HL-60 (cell line): ENCODE measurements at regions not wholly inside any gene's neighbourhood (a gene's known extent, or its start where the extent isn't known, plus 50 kb on each side); places are given as distances from the start of the nearest gene placed in this dataset.
"Not testable (repeated sequence)": the region's sequence is repeated elsewhere in the genome, so short reads cannot be mapped to it uniquely, and the experiment has no call there.

ENCODE experiments used
- GABPA ChIP-seq: IDR thresholded peaks from 2 replicates; pipeline ENCODE4 v1.6.1; 2012; ENCODE audit warnings: low read depth
- POLR2AphosphoS5 ChIP-seq: IDR thresholded peaks from 2 replicates; pipeline ENCODE4 v1.6.1; 2012; ENCODE audit warnings: low read depth
- TF ChIP-seq, protein P1 (sequence below): IDR thresholded peaks from one replicate; pipeline ENCODE4 v1.5.1; 2011; ENCODE audit warnings: low read length, control low read depth, inconsistent platforms; ENCODE audit not compliant: insufficient read depth
- TF ChIP-seq, protein P2 (sequence below): IDR thresholded peaks from 2 replicates; pipeline ENCODE4 v1.6.1; 2012; ENCODE audit warnings: low read depth; ENCODE audit not compliant: insufficient replicate concordance

DNA sequence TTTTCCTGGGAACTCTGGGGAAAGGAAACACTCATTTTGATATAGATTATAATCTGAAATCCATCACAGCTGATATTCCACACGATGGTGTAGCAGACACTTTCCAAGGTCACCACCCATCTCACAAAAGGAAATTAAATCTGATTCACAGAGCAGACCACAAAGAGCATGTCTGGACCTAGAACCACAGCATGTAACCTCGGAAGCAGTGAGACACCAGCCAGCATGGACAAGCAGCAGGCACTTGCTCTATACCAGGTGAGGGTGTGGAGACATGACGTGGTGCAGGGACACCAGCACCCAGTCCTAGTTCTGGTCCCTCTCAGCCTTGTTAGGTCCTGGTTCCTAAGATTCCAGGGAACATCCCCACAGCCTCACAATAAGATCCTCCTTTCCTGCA lies 116.7 kb upstream of the SAMD11 start:
- TF ChIP-seq, protein P1, sequence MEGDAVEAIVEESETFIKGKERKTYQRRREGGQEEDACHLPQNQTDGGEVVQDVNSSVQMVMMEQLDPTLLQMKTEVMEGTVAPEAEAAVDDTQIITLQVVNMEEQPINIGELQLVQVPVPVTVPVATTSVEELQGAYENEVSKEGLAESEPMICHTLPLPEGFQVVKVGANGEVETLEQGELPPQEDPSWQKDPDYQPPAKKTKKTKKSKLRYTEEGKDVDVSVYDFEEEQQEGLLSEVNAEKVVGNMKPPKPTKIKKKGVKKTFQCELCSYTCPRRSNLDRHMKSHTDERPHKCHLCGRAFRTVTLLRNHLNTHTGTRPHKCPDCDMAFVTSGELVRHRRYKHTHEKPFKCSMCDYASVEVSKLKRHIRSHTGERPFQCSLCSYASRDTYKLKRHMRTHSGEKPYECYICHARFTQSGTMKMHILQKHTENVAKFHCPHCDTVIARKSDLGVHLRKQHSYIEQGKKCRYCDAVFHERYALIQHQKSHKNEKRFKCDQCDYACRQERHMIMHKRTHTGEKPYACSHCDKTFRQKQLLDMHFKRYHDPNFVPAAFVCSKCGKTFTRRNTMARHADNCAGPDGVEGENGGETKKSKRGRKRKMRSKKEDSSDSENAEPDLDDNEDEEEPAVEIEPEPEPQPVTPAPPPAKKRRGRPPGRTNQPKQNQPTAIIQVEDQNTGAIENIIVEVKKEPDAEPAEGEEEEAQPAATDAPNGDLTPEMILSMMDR: not testable (repeated sequence)
- TF ChIP-seq, protein P2, sequence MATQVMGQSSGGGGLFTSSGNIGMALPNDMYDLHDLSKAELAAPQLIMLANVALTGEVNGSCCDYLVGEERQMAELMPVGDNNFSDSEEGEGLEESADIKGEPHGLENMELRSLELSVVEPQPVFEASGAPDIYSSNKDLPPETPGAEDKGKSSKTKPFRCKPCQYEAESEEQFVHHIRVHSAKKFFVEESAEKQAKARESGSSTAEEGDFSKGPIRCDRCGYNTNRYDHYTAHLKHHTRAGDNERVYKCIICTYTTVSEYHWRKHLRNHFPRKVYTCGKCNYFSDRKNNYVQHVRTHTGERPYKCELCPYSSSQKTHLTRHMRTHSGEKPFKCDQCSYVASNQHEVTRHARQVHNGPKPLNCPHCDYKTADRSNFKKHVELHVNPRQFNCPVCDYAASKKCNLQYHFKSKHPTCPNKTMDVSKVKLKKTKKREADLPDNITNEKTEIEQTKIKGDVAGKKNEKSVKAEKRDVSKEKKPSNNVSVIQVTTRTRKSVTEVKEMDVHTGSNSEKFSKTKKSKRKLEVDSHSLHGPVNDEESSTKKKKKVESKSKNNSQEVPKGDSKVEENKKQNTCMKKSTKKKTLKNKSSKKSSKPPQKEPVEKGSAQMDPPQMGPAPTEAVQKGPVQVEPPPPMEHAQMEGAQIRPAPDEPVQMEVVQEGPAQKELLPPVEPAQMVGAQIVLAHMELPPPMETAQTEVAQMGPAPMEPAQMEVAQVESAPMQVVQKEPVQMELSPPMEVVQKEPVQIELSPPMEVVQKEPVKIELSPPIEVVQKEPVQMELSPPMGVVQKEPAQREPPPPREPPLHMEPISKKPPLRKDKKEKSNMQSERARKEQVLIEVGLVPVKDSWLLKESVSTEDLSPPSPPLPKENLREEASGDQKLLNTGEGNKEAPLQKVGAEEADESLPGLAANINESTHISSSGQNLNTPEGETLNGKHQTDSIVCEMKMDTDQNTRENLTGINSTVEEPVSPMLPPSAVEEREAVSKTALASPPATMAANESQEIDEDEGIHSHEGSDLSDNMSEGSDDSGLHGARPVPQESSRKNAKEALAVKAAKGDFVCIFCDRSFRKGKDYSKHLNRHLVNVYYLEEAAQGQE: not testable (repeated sequence)
- not testable (repeated sequence) for TF ChIP-seq GABPA, POLR2AphosphoS5
